CD14-positive monocyte (primary cell): ENCODE measurements at regions not wholly inside any gene's neighbourhood (a gene's known extent, or its start where the extent isn't known, plus 50 kb on each side); places are given as distances from the start of the nearest gene placed in this dataset.

Experiments
- DNase-seq, 3 donors: peaks; one replicate each; pipeline ENCODE4 v3.0.0-alpha.2; 2011 to 2022
- H2AFZ ChIP-seq: 2 replicates; pipeline ENCODE4 v1.6.0; 2012; ENCODE audit warnings: mild to moderate bottlenecking, low read depth, low read length, inconsistent platforms; ENCODE audit not compliant: insufficient read depth, poor library complexity, severe bottlenecking
- H3K27ac ChIP-seq, 2 donors: 1 replicate in 1 of 2; 2 replicates in 1 of 2; pipeline ENCODE4 v1.5.1; 2012 to 2013; ENCODE audit warnings: low read length in 2 of 2, control low read depth in 1 of 2, inconsistent platforms in 1 of 2, low read depth in 1 of 2, mild to moderate bottlenecking in 1 of 2
- H3K27me3 ChIP-seq, 2 donors: one replicate each; pipeline versions ENCODE4 v1.6.0 to v1.6.1; 2011 to 2013; ENCODE audit warnings: low read length in 2 of 2; ENCODE audit not compliant: control insufficient read depth in 2 of 2, insufficient read depth in 2 of 2
- H3K36me3 ChIP-seq, 2 donors: replicated peaks in 1 of 2; 1 replicate in 1 of 2; 2 replicates in 1 of 2; pipeline versions ENCODE4 v1.5.1 to v1.6.1; 2012 to 2013; ENCODE audit warnings: low read length in 2 of 2, control low read depth in 1 of 2, inconsistent platforms in 1 of 2, mild to moderate bottlenecking in 1 of 2; ENCODE audit not compliant: insufficient read depth in 2 of 2, control insufficient read depth in 1 of 2
- H3K4me1 ChIP-seq, 2 donors: 1 replicate in 1 of 2; 2 replicates in 1 of 2; pipeline versions ENCODE4 v1.5.1 to v1.6.1; 2012 to 2013; ENCODE audit warnings: low read length in 2 of 2, control low read depth in 1 of 2, inconsistent platforms in 1 of 2, mild to moderate bottlenecking in 1 of 2, moderate library complexity in 1 of 2; ENCODE audit not compliant: insufficient read depth in 2 of 2, control insufficient read depth in 1 of 2
- H3K4me2 ChIP-seq: replicated peaks from 2 replicates; pipeline ENCODE3; 2012; ENCODE audit warnings: low read length, moderate library complexity, mild to moderate bottlenecking; ENCODE audit not compliant: poor library complexity, severe bottlenecking; ENCODE audit errors: extremely low read depth
- H3K4me3 ChIP-seq, 3 experiments: fragments of 200-600 bp in 1 of 3; sonication (generic) in 1 of 3; replicated peaks in 1 of 3; 1 replicate in 2 of 3; 2 replicates in 1 of 3; pipeline ENCODE4 v1.5.1; 2011 to 2013; ENCODE audit warnings: low read length in 3 of 3, mild to moderate bottlenecking in 3 of 3, control low read depth in 2 of 3, low read depth in 2 of 3, inconsistent platforms in 1 of 3, moderate library complexity in 1 of 3
- H3K79me2 ChIP-seq: 2 replicates; pipeline ENCODE4 v1.6.0; 2012; ENCODE audit warnings: mild to moderate bottlenecking, control low read depth, inconsistent platforms, low read length, moderate library complexity; ENCODE audit not compliant: insufficient read depth
- H3K9ac ChIP-seq: 2 replicates; pipeline ENCODE4 v1.6.0; 2017; ENCODE audit warnings: low read length, mild to moderate bottlenecking; ENCODE audit not compliant: insufficient read depth, poor library complexity, severe bottlenecking
- H3K9me3 ChIP-seq, 2 donors: replicated peaks in 1 of 2; 1 replicate in 1 of 2; 2 replicates in 1 of 2; pipeline versions ENCODE4 v1.5.1 to v1.6.1; 2012 to 2013; ENCODE audit warnings: low read length in 2 of 2, control low read depth in 1 of 2; ENCODE audit not compliant: control insufficient read depth in 1 of 2, insufficient read depth in 1 of 2
- H4K20me1 ChIP-seq: 2 replicates; pipeline ENCODE4 v1.6.0; 2012; ENCODE audit warnings: mild to moderate bottlenecking, low read length, control low read depth, moderate library complexity; ENCODE audit not compliant: insufficient read depth
- H3K27ac Mint-ChIP-seq, 7 donors: one replicate each; pipeline ENCODE4 v1.8.0; 2020; ENCODE audit warnings: mild to moderate bottlenecking in 7 of 7, mixed read lengths in 7 of 7, moderate library complexity in 6 of 7, inconsistent platforms in 2 of 7
- H3K27me3 Mint-ChIP-seq, 3 donors: one replicate each; pipeline ENCODE4 v1.8.0; 2021 to 2022; ENCODE audit warnings: low read depth in 3 of 3, mild to moderate bottlenecking in 3 of 3, mixed read lengths in 3 of 3, moderate library complexity in 3 of 3, inconsistent platforms in 1 of 3
- H3K36me3 Mint-ChIP-seq, 2 donors: one replicate each; pipeline ENCODE4 v1.8.0; 2020; ENCODE audit warnings: mixed read lengths in 2 of 2, inconsistent platforms in 1 of 2, mild to moderate bottlenecking in 1 of 2
- H3K4me1 Mint-ChIP-seq: one replicate; pipeline ENCODE4 v1.8.0; 2020; ENCODE audit warnings: mild to moderate bottlenecking, mixed read lengths
- H3K4me3 Mint-ChIP-seq, 2 donors: one replicate each; pipeline ENCODE4 v1.8.0; 2020; ENCODE audit warnings: mild to moderate bottlenecking in 2 of 2, mixed read lengths in 2 of 2, moderate library complexity in 1 of 2
- H3K9me3 Mint-ChIP-seq, 7 donors: one replicate each; pipeline ENCODE4 v1.8.0; 2020 to 2022; ENCODE audit warnings: mixed read lengths in 7 of 7, mild to moderate bottlenecking in 6 of 7, moderate library complexity in 6 of 7, inconsistent platforms in 2 of 7
- CTCF ChIP-seq: fragments of 200-600 bp; IDR thresholded peaks from one replicate; pipeline ENCODE4 v1.8.0; 2022; ENCODE audit warnings: antibody characterized with exemption, mild to moderate bottlenecking
- WGBS: methylation state at CpG from one replicate; pipeline ENCODE4 v1.1.5; 2013; ENCODE audit warnings: missing lambda C conversion rate; ENCODE audit not compliant: insufficient coverage; 5-methylcytosine and 5-hydroxymethylcytosine counted together
- intact Hi-C, 2 donors: fragments of 100-400 bp; cut with micrococcal nuclease; formaldehyde crosslinking; loops; one replicate each; pipeline versions ENCODE4 v1.15.0 to v1.15.1; 2023

GRCh38 chr15:87573534-87573933, 683.0 kb downstream of the NTRK3 start:
- no peaks in the 10 kb centered on the region for H3K4me1 Mint-ChIP-seq
- no peaks in the 10 kb centered on the region for H3K4me1 ChIP-seq
- H3K4me3 ChIP-seq: no peak overlapping the region
- H3K27ac Mint-ChIP-seq: no peak overlapping the region
- H3K27ac ChIP-seq: no peak overlapping the region
- no peak overlapping the region for H3K4me3 Mint-ChIP-seq
- 100% methylated on average over 1 of the region's 1 CpG for WGBS
- no peaks in the 10 kb centered on the region for H3K36me3 Mint-ChIP-seq
- no peaks in the 10 kb centered on the region for H3K79me2 ChIP-seq
- H3K4me2 ChIP-seq: no peak overlapping the region
- no peak overlapping the region for H3K9ac ChIP-seq
- peaks cover 0 to 2% (median 0%) of the 10 kb centered on the region in 7 donors for H3K9me3 Mint-ChIP-seq
- no peak overlapping the region for H2AFZ ChIP-seq
- no peaks in the 10 kb centered on the region for H3K27me3 ChIP-seq
- peaks cover 1 to 5% (median 2%) of the 10 kb centered on the region in 3 donors for H3K27me3 Mint-ChIP-seq
- H3K36me3 ChIP-seq: no peaks in the 10 kb centered on the region
- H4K20me1 ChIP-seq: no peaks in the 10 kb centered on the region
- no peaks in the 10 kb centered on the region for H3K9me3 ChIP-seq
- DNase-seq: no peak
- no peak for TF ChIP-seq CTCF
- intact Hi-C loops: no loop called here

- TF ChIP-seq CTCF: no peak
- no peaks in the 10 kb centered on the region for H3K79me2 ChIP-seq
- H3K9me3 Mint-ChIP-seq: peaks cover 0 to 2% (median 0%) of the 10 kb centered on the region in 7 donors
- no peak overlapping the region for H3K4me2 ChIP-seq
- H3K27me3 ChIP-seq: no peaks in the 10 kb centered on the region
- H3K9me3 ChIP-seq: no peaks in the 10 kb centered on the region
- no peaks in the 10 kb centered on the region for H3K4me1 ChIP-seq
- DNase-seq: no peak
- peaks cover 1 to 5% (median 2%) of the 10 kb centered on the region in 3 donors for H3K27me3 Mint-ChIP-seq
- H3K36me3 ChIP-seq: no peaks in the 10 kb centered on the region
- H3K4me3 Mint-ChIP-seq: no peak overlapping the region
- H3K4me3 ChIP-seq: no peak overlapping the region
- no peak overlapping the region for H2AFZ ChIP-seq
- no peaks in the 10 kb centered on the region for H3K4me1 Mint-ChIP-seq
- no peaks in the 10 kb centered on the region for H3K36me3 Mint-ChIP-seq
- H3K27ac ChIP-seq: no peak overlapping the region
- H4K20me1 ChIP-seq: no peaks in the 10 kb centered on the region
- H3K9ac ChIP-seq: no peak overlapping the region
- intact Hi-C loops: no loop called here
- H3K27ac Mint-ChIP-seq: no peak overlapping the region
- 100% methylated on average over 3 of the region's 6 CpGs for WGBS
Measured at GRCh38 chr15:87573039-87573438, 683.5 kb downstream of the NTRK3 start.
